ENCODE measurements at regions not wholly inside any gene's neighbourhood (a gene's known extent, or its start where the extent isn't known, plus 50 kb on each side); places are given as distances from the start of the nearest gene placed in this dataset.

DNA sequence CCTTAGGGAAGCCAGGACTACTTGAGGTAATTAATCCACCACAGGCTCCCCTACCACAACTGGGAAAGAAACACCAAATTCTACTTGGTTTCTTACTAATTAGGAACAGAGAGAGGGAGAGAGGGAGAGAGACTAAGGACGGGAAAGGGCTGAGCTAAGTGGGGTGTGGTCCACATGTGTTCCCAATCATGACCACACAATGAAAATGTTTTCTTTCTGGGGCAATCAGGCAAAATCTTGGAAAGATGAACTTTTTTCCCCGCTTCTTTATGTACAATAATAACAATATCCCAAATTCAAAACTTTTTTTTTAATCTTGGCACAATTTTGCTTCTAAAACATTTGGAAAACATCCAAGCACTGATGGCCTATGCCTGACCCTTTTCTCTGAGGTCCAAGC, 734.4 kb downstream of the MAFB start:
- Histone ChIP-seq H3K79me2 (ENCODE audit: insufficient read depth, low read length) (no peaks in the 10 kb centered on the region), H3K9me3 (ENCODE audit: low read length) (no peaks in the 10 kb centered on the region), H3K27me3 (ENCODE audit: insufficient read depth, low read length) (no peaks in the 10 kb centered on the region), H3K9ac (ENCODE audit: low read length) (no peak overlapping the region), H3K9me2 (ENCODE audit: low read depth, low read length) (no peaks in the 10 kb centered on the region), H2AFZ (ENCODE audit: low read length) (no peak overlapping the region), H3K4me2 (ENCODE audit: low read length) (no peak overlapping the region), H4K20me1 (ENCODE audit: insufficient read depth, low read length) (no peaks in the 10 kb centered on the region), H3K36me3 (ENCODE audit: insufficient read depth, low read length) (no peaks in the 10 kb centered on the region), H3K4me3 (ENCODE audit: low read depth, low read length, poor library complexity, severe bottlenecking) (no peak overlapping the region), H3K4me1 (ENCODE audit: insufficient read depth, low read length, severe bottlenecking) (no peaks in the 10 kb centered on the region), H3K27ac (ENCODE audit: low read depth, low read length, poor library complexity, severe bottlenecking) (no peak overlapping the region), H3F3A (ENCODE audit: insufficient read depth, low read length) (no peaks in the 10 kb centered on the region)
- TF ChIP-seq, protein P1, sequence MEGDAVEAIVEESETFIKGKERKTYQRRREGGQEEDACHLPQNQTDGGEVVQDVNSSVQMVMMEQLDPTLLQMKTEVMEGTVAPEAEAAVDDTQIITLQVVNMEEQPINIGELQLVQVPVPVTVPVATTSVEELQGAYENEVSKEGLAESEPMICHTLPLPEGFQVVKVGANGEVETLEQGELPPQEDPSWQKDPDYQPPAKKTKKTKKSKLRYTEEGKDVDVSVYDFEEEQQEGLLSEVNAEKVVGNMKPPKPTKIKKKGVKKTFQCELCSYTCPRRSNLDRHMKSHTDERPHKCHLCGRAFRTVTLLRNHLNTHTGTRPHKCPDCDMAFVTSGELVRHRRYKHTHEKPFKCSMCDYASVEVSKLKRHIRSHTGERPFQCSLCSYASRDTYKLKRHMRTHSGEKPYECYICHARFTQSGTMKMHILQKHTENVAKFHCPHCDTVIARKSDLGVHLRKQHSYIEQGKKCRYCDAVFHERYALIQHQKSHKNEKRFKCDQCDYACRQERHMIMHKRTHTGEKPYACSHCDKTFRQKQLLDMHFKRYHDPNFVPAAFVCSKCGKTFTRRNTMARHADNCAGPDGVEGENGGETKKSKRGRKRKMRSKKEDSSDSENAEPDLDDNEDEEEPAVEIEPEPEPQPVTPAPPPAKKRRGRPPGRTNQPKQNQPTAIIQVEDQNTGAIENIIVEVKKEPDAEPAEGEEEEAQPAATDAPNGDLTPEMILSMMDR (IDR thresholded peaks at IDR 0.05; ENCODE audit: low read length): no peak
- no peak for TF ChIP-seq EZH2 (IDR thresholded peaks at IDR 0.05; ENCODE audit: borderline replicate concordance, low read length)

DNA sequence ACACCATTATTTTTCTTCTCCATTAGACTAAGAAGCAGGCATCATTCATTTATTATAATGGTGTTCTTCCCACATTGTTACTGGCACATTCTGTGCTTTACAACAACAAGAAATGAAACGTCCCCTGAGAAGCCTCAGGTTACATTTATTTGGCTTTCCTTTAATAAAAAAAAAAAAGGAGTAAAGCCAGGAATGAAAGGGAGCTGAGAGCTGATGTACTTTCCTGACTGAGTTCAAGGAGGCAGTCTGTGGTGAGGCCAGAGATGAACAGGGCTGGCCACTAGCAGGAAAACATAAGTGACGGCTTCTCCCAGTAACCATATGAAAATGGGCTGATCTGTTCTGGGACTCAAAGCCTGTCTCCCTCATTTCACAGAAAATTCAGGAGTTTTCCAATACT, 742.1 kb downstream of the MAFB start:
- Histone ChIP-seq H4K20me1 (ENCODE audit: insufficient read depth, low read length) (no peaks in the 10 kb centered on the region), H3K9me3 (ENCODE audit: low read length) (no peaks in the 10 kb centered on the region), H3K4me2 (ENCODE audit: low read length) (no peak overlapping the region), H3K27me3 (ENCODE audit: insufficient read depth, low read length) (no peaks in the 10 kb centered on the region), H3K36me3 (ENCODE audit: insufficient read depth, low read length) (no peaks in the 10 kb centered on the region), H2AFZ (ENCODE audit: low read length) (no peak overlapping the region), H3K9me2 (ENCODE audit: low read depth, low read length) (no peaks in the 10 kb centered on the region), H3K4me1 (ENCODE audit: insufficient read depth, low read length, severe bottlenecking) (no peaks in the 10 kb centered on the region), H3K27ac (ENCODE audit: low read depth, low read length, poor library complexity, severe bottlenecking) (no peak overlapping the region), H3K9ac (ENCODE audit: low read length) (no peak overlapping the region), H3K4me3 (ENCODE audit: low read depth, low read length, poor library complexity, severe bottlenecking) (no peak overlapping the region), H3F3A (ENCODE audit: insufficient read depth, low read length) (no peaks in the 10 kb centered on the region), H3K79me2 (ENCODE audit: insufficient read depth, low read length) (no peaks in the 10 kb centered on the region)
- TF ChIP-seq, protein P1 (IDR thresholded peaks at IDR 0.05; ENCODE audit: low read length): no peak
- no peak for TF ChIP-seq EZH2 (IDR thresholded peaks at IDR 0.05; ENCODE audit: borderline replicate concordance, low read length)

DNA sequence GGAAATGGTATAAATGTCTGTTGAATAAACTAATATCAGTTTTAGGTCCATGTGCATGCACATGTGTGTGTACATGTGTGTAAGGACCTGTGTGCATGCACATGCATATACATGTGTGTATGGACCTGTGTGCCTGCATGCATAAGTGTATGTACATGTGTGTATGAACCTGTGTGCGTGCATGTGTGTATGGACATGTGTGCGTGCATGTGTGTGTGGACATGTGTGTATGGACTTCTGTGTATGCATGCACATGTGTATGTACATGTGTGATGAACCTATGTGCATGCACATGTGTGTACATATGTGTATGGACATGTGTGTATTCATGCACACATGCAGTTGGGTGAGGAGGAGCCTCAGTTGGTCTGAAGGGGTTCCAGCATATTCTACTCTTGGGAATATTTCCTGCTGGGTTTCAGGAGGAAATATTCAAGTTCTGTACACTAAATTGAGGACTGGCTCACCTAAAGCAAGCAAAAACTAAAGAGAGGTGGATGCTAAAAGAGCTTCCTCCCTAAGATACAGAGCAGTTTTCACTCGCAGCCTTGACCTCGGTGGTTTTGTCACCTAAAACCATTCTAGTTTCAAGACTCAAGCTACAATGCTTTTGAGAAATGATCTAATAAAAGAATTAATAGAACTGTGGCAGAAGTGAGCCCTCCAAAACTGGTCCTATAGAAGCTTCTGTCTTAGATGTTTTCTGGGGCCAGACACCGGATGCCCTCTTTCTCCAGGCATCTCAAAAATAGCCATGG, 742.8 kb downstream of the MAFB start:
- Histone ChIP-seq H4K20me1 (ENCODE audit: insufficient read depth, low read length) (no peaks in the 10 kb centered on the region), H2AFZ (ENCODE audit: low read length) (no peak overlapping the region), H3K4me1 (ENCODE audit: insufficient read depth, low read length, severe bottlenecking) (no peaks in the 10 kb centered on the region), H3K9me2 (ENCODE audit: low read depth, low read length) (no peaks in the 10 kb centered on the region), H3K4me2 (ENCODE audit: low read length) (no peak overlapping the region), H3K36me3 (ENCODE audit: insufficient read depth, low read length) (no peaks in the 10 kb centered on the region), H3K27me3 (ENCODE audit: insufficient read depth, low read length) (no peaks in the 10 kb centered on the region), H3K9me3 (ENCODE audit: low read length) (no peaks in the 10 kb centered on the region), H3K79me2 (ENCODE audit: insufficient read depth, low read length) (no peaks in the 10 kb centered on the region), H3K9ac (ENCODE audit: low read length) (no peak overlapping the region), H3F3A (ENCODE audit: insufficient read depth, low read length) (no peaks in the 10 kb centered on the region), H3K4me3 (ENCODE audit: low read depth, low read length, poor library complexity, severe bottlenecking) (no peak overlapping the region), H3K27ac (ENCODE audit: low read depth, low read length, poor library complexity, severe bottlenecking) (no peak overlapping the region)
- no peak for TF ChIP-seq EZH2 (IDR thresholded peaks at IDR 0.05; ENCODE audit: borderline replicate concordance, low read length)
- TF ChIP-seq, protein P1 (IDR thresholded peaks at IDR 0.05; ENCODE audit: low read length): no peak
